SKM-1 (cell line): ENCODE measurements at regions not wholly inside any gene's neighbourhood (a gene's known extent, or its start where the extent isn't known, plus 50 kb on each side); places are given as distances from the start of the nearest gene placed in this dataset.

Experiments
- DNase-seq: peaks from one replicate; lab custom pipeline; 2025; ENCODE audit not compliant: unreplicated experiment; lab: John Stamatoyannopoulos, UW

GRCh38 chr20:11790046-11790445, 127.6 kb upstream of the BTBD3 start:
- no peak for DNase-seq

GRCh38 chr20:11791316-11791715, 126.4 kb upstream of the BTBD3 start:
- DNase-seq, result no peak

DNA sequence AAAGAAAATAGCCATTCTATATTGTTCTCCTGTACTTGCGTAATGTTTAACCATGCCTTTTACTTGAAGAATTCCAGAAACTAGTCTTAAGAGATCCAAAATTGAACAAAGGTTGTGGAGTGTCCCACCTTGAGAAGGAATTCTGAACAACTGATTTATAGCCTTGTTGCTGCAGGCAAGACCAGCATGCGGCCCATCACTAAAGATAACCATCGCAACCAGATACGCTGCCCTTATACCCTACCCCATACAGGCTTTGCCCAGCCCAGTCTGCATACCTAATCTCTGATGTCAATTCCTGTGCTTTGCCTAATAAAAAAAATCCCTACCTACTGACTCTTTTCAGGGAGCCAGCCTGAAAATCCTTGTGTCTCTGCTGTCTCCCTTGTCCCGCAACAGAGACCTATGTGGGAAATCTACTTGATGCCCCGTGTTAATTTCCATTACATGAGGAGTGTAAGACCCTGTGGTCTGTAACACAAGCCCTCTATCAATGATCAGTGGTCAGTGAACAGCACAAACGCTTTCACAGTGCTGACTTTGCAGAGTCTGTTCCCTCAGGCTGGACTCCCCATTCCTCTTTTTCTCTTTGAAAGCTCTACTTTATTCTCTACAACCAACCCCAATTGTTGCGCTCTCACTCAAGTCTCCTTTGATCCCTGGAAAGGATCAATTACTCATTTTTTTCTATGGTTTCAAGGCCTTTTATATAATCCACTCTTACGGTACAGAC, 125.7 kb upstream of the BTBD3 start:
- no peak for DNase-seq

DNA sequence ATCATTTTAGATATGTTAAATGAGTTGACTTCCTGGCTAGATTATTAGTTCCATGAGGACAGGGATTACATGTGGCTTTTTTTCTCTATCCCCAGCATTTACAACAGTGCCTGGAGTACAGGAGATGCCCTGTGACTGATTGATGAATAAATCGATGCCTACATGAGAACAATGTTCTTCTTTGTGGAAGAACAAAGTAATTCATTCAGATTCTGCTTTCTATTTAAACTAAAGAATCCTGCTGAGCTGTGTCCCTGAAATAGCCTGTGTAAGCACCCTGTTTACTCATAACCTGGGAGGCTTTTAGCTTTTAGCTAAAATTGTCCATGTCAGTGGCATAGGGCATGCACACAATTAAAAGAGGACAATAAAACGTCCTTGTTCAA, 125.1 kb upstream of the BTBD3 start:
- no peak for DNase-seq

DNA sequence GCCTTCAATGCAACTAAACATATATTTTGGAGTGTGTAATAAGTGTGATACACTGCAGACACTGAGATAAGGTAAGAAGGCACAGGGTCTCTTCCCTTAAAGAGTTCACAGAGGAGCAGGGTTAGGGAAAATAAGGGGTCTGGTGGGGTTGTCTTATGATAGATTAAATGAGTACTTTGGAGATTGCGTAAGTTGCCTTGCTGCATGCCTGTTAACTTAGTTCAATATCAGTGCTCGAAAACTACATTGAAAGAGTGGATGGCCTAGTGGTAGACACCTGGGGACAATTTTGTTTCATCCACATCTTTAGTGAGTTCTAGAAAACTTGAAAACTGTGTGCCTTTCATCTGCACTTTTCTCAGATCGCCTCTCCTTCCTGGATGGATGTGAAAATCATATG, 123.2 kb upstream of the BTBD3 start:
- no peak for DNase-seq

GRCh38 chr20:11795071-11795615, 122.5 kb upstream of the BTBD3 start:
- DNase-seq, result no peak

DNA sequence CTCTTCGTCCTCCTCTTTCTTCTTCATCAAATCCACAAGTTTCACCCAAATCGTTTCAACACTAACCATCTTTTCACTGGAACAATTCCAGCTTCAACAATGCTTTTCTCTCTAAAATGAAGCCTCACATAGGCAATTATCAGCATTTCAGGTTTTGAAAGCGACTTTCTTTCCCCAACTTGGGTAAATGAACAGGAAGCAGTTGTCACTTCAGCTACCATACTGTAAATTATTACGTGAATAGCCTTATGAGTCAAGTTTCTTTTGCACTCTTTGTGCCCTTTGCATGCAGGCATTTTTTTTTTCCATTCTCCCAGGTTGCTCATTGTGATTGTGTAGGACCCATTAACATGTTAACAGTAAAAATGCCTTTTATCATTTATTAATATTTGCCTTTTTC, 121.7 kb upstream of the BTBD3 start:
- no peak for DNase-seq

DNA sequence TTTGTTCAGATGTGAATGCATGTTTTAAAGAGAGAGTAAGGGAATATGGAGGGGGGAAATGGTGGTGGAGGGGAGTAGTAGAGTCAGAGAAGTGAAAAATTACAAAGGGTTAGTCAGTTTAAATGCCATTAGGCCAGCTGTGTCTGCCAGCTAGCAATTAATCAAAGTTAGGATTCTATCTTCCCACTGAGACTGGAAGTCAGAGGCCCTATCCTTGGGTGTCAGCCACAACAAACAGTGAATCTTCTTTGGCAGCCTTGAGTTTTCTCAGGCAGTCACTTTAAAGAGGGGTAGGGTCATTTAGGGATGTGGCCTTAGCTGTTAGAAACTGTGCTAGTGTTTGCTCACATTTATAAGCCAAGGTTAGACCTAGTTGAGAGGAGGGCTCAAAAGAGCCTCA, 120.5 kb upstream of the BTBD3 start:
- DNase-seq, result no peak

DNA sequence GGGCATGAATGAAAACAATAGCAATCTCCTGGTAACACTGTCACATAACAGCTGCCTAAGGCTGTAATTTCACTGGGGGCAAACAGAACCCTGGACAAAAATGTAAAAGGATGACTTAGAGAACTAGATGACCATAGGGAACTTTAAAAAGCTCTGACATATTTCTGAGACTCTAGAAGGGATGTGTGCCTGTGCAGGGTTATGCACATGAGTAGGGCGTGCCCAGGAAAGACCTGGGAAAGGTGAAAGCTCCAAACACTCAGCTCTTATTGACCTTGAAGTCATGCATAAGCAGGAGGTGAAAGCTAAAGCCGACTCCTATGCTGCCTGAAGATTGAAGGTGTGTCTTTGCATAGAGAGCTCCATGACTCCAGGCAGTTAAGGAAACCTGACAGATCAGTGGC, 118.4 kb upstream of the BTBD3 start:
- DNase-seq, result no peak

- DNase-seq, result no peak
Measured at GRCh38 chr20:11807054-11808048, 110.3 kb upstream of the BTBD3 start.

GRCh38 chr20:11808841-11809240, 108.9 kb upstream of the BTBD3 start:
- no peak for DNase-seq

DNA sequence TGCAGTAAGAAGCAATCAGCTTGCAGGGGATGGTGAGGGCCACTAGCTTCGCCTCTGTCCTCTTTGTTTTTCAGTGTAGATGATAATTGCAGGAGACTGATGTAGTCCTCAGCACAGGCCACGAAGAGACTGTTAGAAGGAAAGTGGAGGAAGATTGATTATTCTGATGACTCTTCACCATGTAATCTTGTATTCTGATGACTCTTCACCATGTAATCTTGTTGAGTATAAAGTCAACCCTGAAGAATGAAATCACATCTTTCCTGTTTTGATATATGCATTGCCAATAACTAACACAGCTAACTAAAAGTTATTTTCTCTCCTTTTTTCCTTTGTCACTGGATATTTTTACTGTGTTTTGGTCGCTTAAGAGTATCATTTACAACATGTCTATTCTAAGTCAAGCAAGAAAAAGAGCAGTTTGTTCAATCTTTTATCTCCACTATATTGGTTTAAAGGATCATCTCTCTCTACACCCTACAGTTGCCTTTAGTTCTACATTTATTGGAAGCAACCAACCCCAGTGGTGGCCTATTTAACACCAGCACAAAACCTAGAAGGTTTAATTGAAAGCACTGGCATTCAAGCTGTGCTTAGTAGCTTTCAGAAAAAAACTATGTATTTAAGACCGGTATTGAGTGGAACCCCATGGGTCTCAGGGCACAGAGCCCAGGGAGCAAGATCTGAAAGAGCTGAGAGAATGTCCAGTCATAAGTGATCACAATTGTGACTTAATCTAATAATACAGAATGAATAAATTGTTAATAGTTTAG, 107.2 kb upstream of the BTBD3 start:
- no peak for DNase-seq

DNA sequence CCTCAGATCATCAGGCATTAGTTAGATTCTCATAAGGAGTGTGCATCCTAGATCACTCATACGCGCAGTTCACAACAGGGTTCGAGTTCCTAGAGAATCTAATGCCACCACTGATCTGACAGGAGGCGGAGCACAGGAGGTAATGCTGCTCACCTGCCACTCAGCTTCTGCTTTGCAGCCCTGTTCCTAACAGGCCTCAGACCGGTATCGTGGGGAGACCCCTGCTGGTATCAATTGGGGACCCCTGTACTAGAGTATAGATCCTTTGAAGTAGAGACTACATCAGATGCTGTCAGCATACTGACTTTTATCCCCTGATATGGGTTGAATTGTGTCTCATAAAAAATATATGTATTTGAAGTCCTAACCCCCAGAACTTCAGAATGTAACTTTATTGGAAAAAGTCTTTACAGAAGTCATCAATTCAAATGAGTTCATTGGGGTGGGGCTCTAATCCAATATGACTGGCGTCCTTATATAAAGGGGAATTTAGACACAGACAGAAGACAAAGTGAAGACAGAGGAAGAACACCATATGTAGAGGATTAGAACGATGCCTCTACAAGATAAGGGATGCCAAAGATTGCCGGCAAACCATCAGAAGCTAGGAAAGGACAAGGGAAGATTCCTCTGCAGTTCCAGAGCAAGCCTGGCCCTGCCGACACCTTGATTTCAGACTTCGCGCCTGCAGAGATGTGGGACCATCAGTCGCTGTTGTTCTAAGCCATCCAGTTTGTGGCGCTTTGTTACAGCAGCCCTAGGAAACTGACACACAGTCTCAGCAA, 104.4 kb upstream of the BTBD3 start:
- no peak for DNase-seq

GRCh38 chr20:11814267-11814666, 103.4 kb upstream of the BTBD3 start:
- DNase-seq, result no peak

DNA sequence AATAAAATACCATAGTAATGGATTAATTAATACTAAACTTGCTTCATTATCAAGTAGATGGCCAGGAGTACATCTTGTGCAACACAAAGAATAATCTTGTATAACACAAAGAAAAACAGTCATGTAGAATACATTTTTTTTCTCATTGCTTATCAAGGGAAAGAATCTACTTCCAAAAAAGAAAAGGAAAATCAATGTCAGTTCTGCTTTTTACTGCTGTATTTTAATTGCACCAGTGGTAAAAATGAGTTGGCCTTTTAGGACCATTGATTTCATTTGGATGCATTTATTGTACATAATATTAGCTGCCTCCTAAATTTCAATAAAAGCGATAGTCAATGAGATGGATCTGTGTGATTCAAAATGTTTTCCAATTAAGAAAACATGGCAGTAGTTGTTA, 96.9 kb upstream of the BTBD3 start:
- DNase-seq, result no peak

- no peak for DNase-seq
Measured at GRCh38 chr20:11822540-11822794, 95.2 kb upstream of the BTBD3 start.

- DNase-seq, result no peak
Measured at GRCh38 chr20:11826334-11826733, 91.4 kb upstream of the BTBD3 start.

DNA sequence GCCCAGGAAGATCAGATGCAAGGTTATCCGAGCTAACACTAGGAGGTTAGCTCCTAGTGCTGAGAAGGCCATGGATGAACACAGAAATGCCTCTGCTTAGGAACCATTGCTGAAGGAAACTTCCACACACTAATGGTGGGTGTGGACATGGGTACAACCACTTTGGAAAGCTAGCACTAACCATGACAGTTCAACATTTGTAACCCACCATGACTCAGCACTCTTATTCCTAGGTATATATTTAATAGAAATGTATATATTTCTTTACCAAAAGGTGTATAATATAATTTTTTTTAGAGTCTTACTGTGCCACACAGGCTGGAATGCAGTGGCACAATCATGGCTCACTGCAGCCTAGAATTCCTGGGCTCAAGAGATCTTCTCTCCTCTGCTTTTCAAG, 85.3 kb upstream of the BTBD3 start:
- DNase-seq, result no peak

GRCh38 chr20:11832851-11833250, 84.8 kb upstream of the BTBD3 start:
- DNase-seq, result no peak

GRCh38 chr20:11833825-11834224, 83.9 kb upstream of the BTBD3 start:
- no peak for DNase-seq
